ENCODE measurements at regions not wholly inside any gene's neighbourhood (a gene's known extent, or its start where the extent isn't known, plus 50 kb on each side); places are given as distances from the start of the nearest gene placed in this dataset.
"Not testable (repeated sequence)": the region's sequence is repeated elsewhere in the genome, so short reads cannot be mapped to it uniquely, and the experiment has no call there.

- DNase-seq, result no peak
Observed at GRCh38 chr6:15758631-15759215, 95.9 kb upstream of the DTNBP1 start.

GRCh38 chr6:15755526-15755925, 92.7 kb upstream of the DTNBP1 start:
- DNase-seq, result no peak

GRCh38 chr6:15754706-15755079, 91.9 kb upstream of the DTNBP1 start:
- DNase-seq, result no peak

- DNase-seq, result peak; percentile 10
Observed at GRCh38 chr6:15754035-15754705, 91.3 kb upstream of the DTNBP1 start.

- DNase-seq, result peak; percentile 12
Observed at GRCh38 chr6:15752820-15753219, 90.0 kb upstream of the DTNBP1 start.

GRCh38 chr6:15751721-15752350, 89.0 kb upstream of the DTNBP1 start:
- DNase-seq, result no peak

- no peak for DNase-seq
Observed at GRCh38 chr6:15748341-15748740, 85.5 kb upstream of the DTNBP1 start.

- DNase-seq, result no peak
Observed at GRCh38 chr6:15747354-15747883, 84.6 kb upstream of the DTNBP1 start.

GRCh38 chr6:15745781-15746180, 83.0 kb upstream of the DTNBP1 start:
- no peak for DNase-seq

GRCh38 chr6:15744818-15745402, 82.1 kb upstream of the DTNBP1 start:
- DNase-seq, result peak; percentile 55

GRCh38 chr6:15742013-15742412, 79.2 kb upstream of the DTNBP1 start:
- not testable (repeated sequence) for DNase-seq

- no peak for DNase-seq
Observed at GRCh38 chr6:15741405-15741804, 78.6 kb upstream of the DTNBP1 start.

GRCh38 chr6:15739867-15740266, 77.0 kb upstream of the DTNBP1 start:
- no peak for DNase-seq

- DNase-seq, result no peak
Observed at GRCh38 chr6:15739353-15739752, 76.5 kb upstream of the DTNBP1 start.

GRCh38 chr6:15738195-15738594, 75.4 kb upstream of the DTNBP1 start:
- DNase-seq, result not testable (repeated sequence)

- no peak for DNase-seq
Observed at GRCh38 chr6:15736297-15736696, 73.5 kb upstream of the DTNBP1 start.

GRCh38 chr6:15735567-15736265, 72.9 kb upstream of the DTNBP1 start:
- DNase-seq, result no peak

- DNase-seq, result peak; percentile 23
Observed at GRCh38 chr6:15734118-15734897, 71.5 kb upstream of the DTNBP1 start.

GRCh38 chr6:15730922-15731321, 68.1 kb upstream of the DTNBP1 start:
- no peak for DNase-seq

- peak; percentile 64 for DNase-seq
Observed at GRCh38 chr6:15730442-15730841, 67.6 kb upstream of the DTNBP1 start.

- no peak for DNase-seq
Observed at GRCh38 chr6:15722731-15723130, 59.9 kb upstream of the DTNBP1 start.

- no peak for DNase-seq
Observed at GRCh38 chr6:15716889-15717288, 54.1 kb upstream of the DTNBP1 start.
